GM12891 (cell line): ENCODE measurements at regions not wholly inside any gene's neighbourhood (a gene's known extent, or its start where the extent isn't known, plus 50 kb on each side); places are given as distances from the start of the nearest gene placed in this dataset.
"Not testable (repeated sequence)": the region's sequence is repeated elsewhere in the genome, so short reads cannot be mapped to it uniquely, and the experiment has no call there.

Source experiments
- DNase-seq: peaks from one replicate; pipeline ENCODE4 v3.0.0; 2011; ENCODE audit warnings: low spot score; ENCODE audit not compliant: insufficient read length
- FAIRE-seq: peaks from 2 replicates; lab custom pipeline; 2011; peaks lifted over from hg19 to GRCh38; lab: Jason Lieb, UNC
- PAX5 ChIP-seq: IDR thresholded peaks from 2 replicates; pipeline ENCODE4 v1.6.1; 2011; ENCODE audit warnings: low read length, moderate library complexity, mild to moderate bottlenecking; ENCODE audit not compliant: insufficient read depth, severe bottlenecking
- POLR2A ChIP-seq: IDR thresholded peaks from 2 replicates; pipeline ENCODE4 v1.6.1; 2011; ENCODE audit warnings: low read depth, low read length, control low read depth
- POLR2AphosphoS5 ChIP-seq: IDR thresholded peaks from 2 replicates; pipeline ENCODE4 v1.6.1; 2011; ENCODE audit warnings: low read depth, low read length, control low read depth
- POU2F2 ChIP-seq: IDR thresholded peaks from 2 replicates; pipeline ENCODE4 v1.6.1; 2011; ENCODE audit warnings: low read depth, mild to moderate bottlenecking, control low read depth, low read length, moderate library complexity
- SPI1 ChIP-seq: IDR thresholded peaks from 2 replicates; pipeline ENCODE4 v1.6.1; 2011; ENCODE audit warnings: low read depth, low read length, control low read depth
- TAF1 ChIP-seq: IDR thresholded peaks from 2 replicates; pipeline ENCODE4 v1.6.1; 2011; ENCODE audit warnings: low read depth, low read length, control low read depth

- no peak for FAIRE-seq
- TF ChIP-seq PAX5 (no peak), POLR2AphosphoS5 (no peak), POLR2A (no peak), TAF1 (no peak), POU2F2 (no peak), SPI1 (no peak)
- no peak for DNase-seq
Measured at GRCh38 chr10:84863675-84864074, 535.3 kb downstream of the CCSER2 start.

GRCh38 chr10:84876116-84876999 is 548.0 kb downstream of the CCSER2 start:
- FAIRE-seq = no peak
- no peak for TF ChIP-seq PAX5
- no peak for DNase-seq

GRCh38 chr10:84879991-84880390 is 551.6 kb downstream of the CCSER2 start:
- TF ChIP-seq PAX5 (no peak), POU2F2 (no peak), POLR2AphosphoS5 (no peak), SPI1 (no peak), TAF1 (no peak), POLR2A (no peak)
- FAIRE-seq (no peak), DNase-seq (no peak)

- not testable (repeated sequence) for FAIRE-seq, DNase-seq
Measured at GRCh38 chr10:84881696-84882095, 553.3 kb downstream of the CCSER2 start.

GRCh38 chr10:84890706-84891105 is 562.3 kb downstream of the CCSER2 start:
- TF ChIP-seq PAX5 (no peak), POU2F2 (no peak), TAF1 (no peak), POLR2A (no peak), SPI1 (no peak), POLR2AphosphoS5 (no peak)
- FAIRE-seq (no peak), DNase-seq (no peak)

GRCh38 chr10:84891631-84892030 is 563.2 kb downstream of the CCSER2 start:
- FAIRE-seq (no peak), DNase-seq (no peak)
- TF ChIP-seq PAX5 = no peak
- no peak for TF ChIP-seq SPI1
- TF ChIP-seq TAF1 = no peak
- no peak for TF ChIP-seq POLR2A
- TF ChIP-seq POU2F2 = no peak
- no peak for TF ChIP-seq POLR2AphosphoS5

GRCh38 chr10:84895541-84895940 is 567.2 kb downstream of the CCSER2 start:
- no peak for TF ChIP-seq TAF1
- TF ChIP-seq POLR2AphosphoS5 = no peak
- TF ChIP-seq SPI1 = no peak
- no peak for TF ChIP-seq PAX5
- TF ChIP-seq POU2F2 = no peak
- TF ChIP-seq POLR2A = no peak
- FAIRE-seq = no peak
- DNase-seq = no peak

GRCh38 chr10:84896909-84897308 is 568.5 kb downstream of the CCSER2 start:
- TF ChIP-seq POLR2A (no peak), SPI1 (no peak)
- FAIRE-seq (no peak), DNase-seq (no peak)

- DNase-seq = no peak
- TF ChIP-seq POLR2AphosphoS5 (no peak), PAX5 (no peak), TAF1 (no peak), SPI1 (no peak), POU2F2 (no peak), POLR2A (no peak)
- FAIRE-seq = no peak
Measured at GRCh38 chr10:84899268-84899667, 570.9 kb downstream of the CCSER2 start.

- no peak for TF ChIP-seq POLR2AphosphoS5
- TF ChIP-seq PAX5 = no peak
- TF ChIP-seq POU2F2 = no peak
- no peak for TF ChIP-seq POLR2A
- no peak for TF ChIP-seq SPI1
- no peak for TF ChIP-seq TAF1
- FAIRE-seq (no peak), DNase-seq (no peak)
Measured at GRCh38 chr10:84900141-84900540, 571.8 kb downstream of the CCSER2 start.
